ENCODE measurements at regions not wholly inside any gene's neighbourhood (a gene's known extent, or its start where the extent isn't known, plus 50 kb on each side); places are given as distances from the start of the nearest gene placed in this dataset.

DNA sequence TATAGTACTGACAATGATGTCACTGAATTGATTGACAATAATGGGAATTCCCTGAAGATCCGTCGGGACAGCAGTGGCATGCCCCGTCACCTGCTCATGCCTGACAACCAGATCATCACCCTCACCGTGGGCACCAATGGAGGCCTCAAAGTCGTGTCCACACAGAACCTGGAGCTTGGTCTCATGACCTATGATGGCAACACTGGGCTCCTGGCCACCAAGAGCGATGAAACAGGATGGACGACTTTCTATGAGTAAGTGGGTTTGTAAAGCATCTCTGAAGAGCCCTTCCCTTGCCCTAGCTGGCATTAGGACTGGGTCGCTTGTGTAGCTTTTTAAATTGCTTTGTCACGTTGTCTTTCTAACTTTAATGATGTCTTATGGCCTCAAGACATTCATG is 72.7 kb upstream of the WWC1 start:
- DNase-seq (ENCODE audit: low spot score), result no peak
- no peaks in the 10 kb centered on the region for H4K20me1 ChIP-seq (ENCODE audit: insufficient read depth, low read length)
- intact Hi-C loops (cut with micrococcal nuclease; ENCODE audit: unreplicated experiment), result loop anchor here (1.0 to 5.0 kb wide), 2 partner anchors 104 to 956 kb away; no protein-coding TSS in a partner anchor
- H2AFZ ChIP-seq (ENCODE audit: low read length), result no peak overlapping the region
- H3K36me3 ChIP-seq (replicated peaks in 1 of 2; ENCODE audit: control insufficient read depth in 1 of 2, insufficient read depth in 2 of 2, low read length in 2 of 2), result no peaks in the 10 kb centered on the region
- no TSS peak for BruUV-seq (replicated peaks)
- H3K79me2 ChIP-seq (ENCODE audit: insufficient read depth, low read length), result no peaks in the 10 kb centered on the region
- FAIRE-seq, result no peak
- WGBS (ENCODE audit: low lambda C conversion rate), result 22% methylated on average over 9 of the region's 9 CpGs
- H3K9me3 ChIP-seq (ENCODE audit: low read length), result no peaks in the 10 kb centered on the region
- H3K4me2 ChIP-seq (ENCODE audit: low read depth, low read length), result no peak overlapping the region
- H3K27ac ChIP-seq (ENCODE audit: extremely low read length, insufficient read depth, low read length), result no peak overlapping the region
- H3K4me1 ChIP-seq (ENCODE audit: insufficient read depth, low read length), result no peaks in the 10 kb centered on the region
- no peak for ATAC-seq
- TF ChIP-seq CREB1 (IDR thresholded peaks at IDR 0.05) (0 out of 2 replicates have a peak, but pooled peaks have one; percentile 5), CREB1 (CRISPR knock-in tag; IDR thresholded peaks at IDR 0.05) (no peak), PRPF4 (IDR thresholded peaks at IDR 0.05; ENCODE audit: low read depth, low read length, poor library complexity, severe bottlenecking) (no peak)
- in situ Hi-C loops (cut with HindIII; ENCODE audit: extremely low pct_ligation_motif_present, low pct_unique_long_range_greater_than_20kb), result no loop called here
- H3K4me3 ChIP-seq (replicated peaks in 1 of 3; ENCODE audit: insufficient read depth in 1 of 3, low read depth in 2 of 3, low read length in 3 of 3), result no peak overlapping the region
- POLR2A ChIA-PET, result no interaction called here
- CTCF ChIA-PET (ENCODE audit: low intra/inter-chr PET ratio, low total read pairs), result interaction anchor here (3.3 kb wide), 1 partner anchor 104 kb away, joined by 23 read pairs; no protein-coding TSS in a partner anchor
- H3K9ac ChIP-seq (ENCODE audit: insufficient read depth, low read depth, low read length), result no peak overlapping the region
- peaks cover 1 to 11% of the 10 kb centered on the region in 2 experiments; a peak in 2 of 5 replicates for H3K27me3 ChIP-seq (ENCODE audit: control insufficient read depth in 1 of 2, insufficient read depth in 2 of 2, low read length in 2 of 2)

GRCh38 chr5:168219515-168220410 is 71.7 kb upstream of the WWC1 start:
- no peaks in the 10 kb centered on the region for H3K9me3 ChIP-seq (ENCODE audit: low read length)
- H4K20me1 ChIP-seq (ENCODE audit: insufficient read depth, low read length), result no peaks in the 10 kb centered on the region
- no peak overlapping the region for H3K4me3 ChIP-seq (replicated peaks in 1 of 3; ENCODE audit: insufficient read depth in 1 of 3, low read depth in 2 of 3, low read length in 3 of 3)
- no peaks in the 10 kb centered on the region for H3K4me1 ChIP-seq (ENCODE audit: insufficient read depth, low read length)
- ATAC-seq (peak; percentile 84), FAIRE-seq (peak; percentile 90), DNase-seq (ENCODE audit: low spot score) (peak; percentile 60)
- no peaks in the 10 kb centered on the region for H3K79me2 ChIP-seq (ENCODE audit: insufficient read depth, low read length)
- H3K27ac ChIP-seq (ENCODE audit: extremely low read length, insufficient read depth, low read length), result no peak overlapping the region
- CTCF ChIA-PET (ENCODE audit: low intra/inter-chr PET ratio, low total read pairs), result interaction anchor here (0.8 to 3.3 kb wide), 3 partner anchors 105 to 496 kb away, joined by 3 to 23 read pairs (median 8); no protein-coding TSS in a partner anchor
- peaks cover 2 to 9% of the 10 kb centered on the region in 2 experiments; a peak in 2 of 5 replicates for H3K27me3 ChIP-seq (ENCODE audit: control insufficient read depth in 1 of 2, insufficient read depth in 2 of 2, low read length in 2 of 2)
- in situ Hi-C loops (cut with HindIII; ENCODE audit: extremely low pct_ligation_motif_present, low pct_unique_long_range_greater_than_20kb), result loop anchor here (5.0 to 10.0 kb wide), 2 partner anchors 102 to 495 kb away; no protein-coding TSS in a partner anchor
- POLR2A ChIA-PET, result no interaction called here
- H3K4me2 ChIP-seq (ENCODE audit: low read depth, low read length), result peak overlapping the region; percentile 31; the same call in 1 of the 2 replicates
- intact Hi-C loops (cut with micrococcal nuclease; ENCODE audit: unreplicated experiment), result loop anchor here (1.0 to 5.0 kb wide), 2 partner anchors 105 to 957 kb away; no protein-coding TSS in a partner anchor
- BruUV-seq (replicated peaks), result no TSS peak
- 20% methylated on average over 8 of the region's 8 CpGs for WGBS (ENCODE audit: low lambda C conversion rate)
- no peaks in the 10 kb centered on the region for H3K36me3 ChIP-seq (replicated peaks in 1 of 2; ENCODE audit: control insufficient read depth in 1 of 2, insufficient read depth in 2 of 2, low read length in 2 of 2)
- no peak overlapping the region for H3K9ac ChIP-seq (ENCODE audit: insufficient read depth, low read depth, low read length)
- peak overlapping the region; percentile 56 for H2AFZ ChIP-seq (ENCODE audit: low read length)
- TF ChIP-seq FOXK1 (CRISPR knock-in tag; IDR thresholded peaks at IDR 0.05; ENCODE audit: borderline replicate concordance, low read depth) (peak; percentile 62; the same call in 1 of the 2 replicates), RAD21 (CRISPR knock-in tag; IDR thresholded peaks at IDR 0.05) (peak; percentile 54; the same call in 1 of the 2 replicates), ZNF530 (CRISPR knock-in tag; IDR thresholded peaks at IDR 0.05; ENCODE audit: low read depth) (no peak), FOXK2 (IDR thresholded peaks at IDR 0.05) (peak; percentile 30; the same call in 1 of the 2 replicates), ETV5 (CRISPR knock-in tag; IDR thresholded peaks at IDR 0.05; ENCODE audit: borderline replicate concordance) (peak; percentile 38; the same call in 1 of the 2 replicates), ZNF331 (CRISPR knock-in tag; IDR thresholded peaks at IDR 0.05) (0 out of 2 replicates have a peak, but pooled peaks have one; percentile 40), FOXJ3 (CRISPR knock-in tag; IDR thresholded peaks at IDR 0.05; ENCODE audit: borderline replicate concordance) (no peak), ZNF362 (CRISPR knock-in tag; IDR thresholded peaks at IDR 0.05; ENCODE audit: borderline replicate concordance) (peak; percentile 20; the same call in 1 of the 2 replicates), NFKB2 (CRISPR knock-in tag; IDR thresholded peaks at IDR 0.05; ENCODE audit: borderline replicate concordance) (no peak), ZNF263 (CRISPR knock-in tag; IDR thresholded peaks at IDR 0.05) (no peak), ZNF674 (CRISPR knock-in tag; IDR thresholded peaks at IDR 0.05; ENCODE audit: low read depth) (no peak)
- TF ChIP-seq, protein P1, sequence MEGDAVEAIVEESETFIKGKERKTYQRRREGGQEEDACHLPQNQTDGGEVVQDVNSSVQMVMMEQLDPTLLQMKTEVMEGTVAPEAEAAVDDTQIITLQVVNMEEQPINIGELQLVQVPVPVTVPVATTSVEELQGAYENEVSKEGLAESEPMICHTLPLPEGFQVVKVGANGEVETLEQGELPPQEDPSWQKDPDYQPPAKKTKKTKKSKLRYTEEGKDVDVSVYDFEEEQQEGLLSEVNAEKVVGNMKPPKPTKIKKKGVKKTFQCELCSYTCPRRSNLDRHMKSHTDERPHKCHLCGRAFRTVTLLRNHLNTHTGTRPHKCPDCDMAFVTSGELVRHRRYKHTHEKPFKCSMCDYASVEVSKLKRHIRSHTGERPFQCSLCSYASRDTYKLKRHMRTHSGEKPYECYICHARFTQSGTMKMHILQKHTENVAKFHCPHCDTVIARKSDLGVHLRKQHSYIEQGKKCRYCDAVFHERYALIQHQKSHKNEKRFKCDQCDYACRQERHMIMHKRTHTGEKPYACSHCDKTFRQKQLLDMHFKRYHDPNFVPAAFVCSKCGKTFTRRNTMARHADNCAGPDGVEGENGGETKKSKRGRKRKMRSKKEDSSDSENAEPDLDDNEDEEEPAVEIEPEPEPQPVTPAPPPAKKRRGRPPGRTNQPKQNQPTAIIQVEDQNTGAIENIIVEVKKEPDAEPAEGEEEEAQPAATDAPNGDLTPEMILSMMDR (CRISPR knock-in tag; IDR thresholded peaks at IDR 0.05), result peak; percentile 84
